ENCODE measurements at regions not wholly inside any gene's neighbourhood (a gene's known extent, or its start where the extent isn't known, plus 50 kb on each side); places are given as distances from the start of the nearest gene placed in this dataset.
A peak's percentile ranks its signal among the peaks of the same experiment; 100 is the strongest.
"Not testable (repeated sequence)": the region's sequence is repeated elsewhere in the genome, so short reads cannot be mapped to it uniquely, and the experiment has no call there.

DNA sequence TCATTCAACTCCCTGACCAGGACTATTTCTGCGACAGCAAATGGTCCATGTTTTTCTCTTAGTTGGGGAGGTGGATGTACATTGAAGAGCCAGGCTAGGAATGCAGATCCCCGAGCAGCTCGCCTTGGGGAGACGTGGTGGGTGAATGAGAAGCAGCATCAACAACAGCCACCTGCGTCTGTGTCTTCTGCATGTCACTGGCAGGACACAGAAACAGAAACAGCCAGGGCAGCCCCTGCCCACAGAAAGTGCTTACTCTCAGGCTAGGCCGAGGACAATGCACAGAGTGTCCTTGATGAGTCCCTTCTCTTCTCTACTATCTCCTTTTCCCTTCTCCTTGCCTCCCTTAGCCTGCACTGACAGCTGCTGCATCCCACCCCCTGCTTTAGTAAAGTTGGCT is 541.9 kb upstream of the CADM1 start:
- DNase-seq (ENCODE audit: low spot score), result no peak

DNA sequence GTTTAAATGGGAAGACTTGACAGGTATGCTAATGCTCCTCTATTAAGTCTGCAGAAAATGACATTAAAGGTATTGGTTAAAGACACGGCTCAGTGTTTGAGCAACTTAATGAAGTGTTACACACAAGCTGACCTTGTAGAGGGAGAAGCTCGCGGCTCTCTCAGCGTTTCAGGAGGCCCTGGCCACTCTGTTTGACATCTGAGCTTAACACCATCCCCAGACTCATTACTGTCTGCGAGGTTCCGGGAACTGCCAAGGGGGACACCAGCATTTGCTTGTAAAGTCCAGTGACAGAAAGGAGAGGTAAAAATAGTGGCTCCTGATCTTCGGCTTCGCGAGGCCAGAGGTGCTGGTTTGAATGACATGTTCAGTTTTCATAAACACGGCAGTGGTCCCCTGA is 540.7 kb upstream of the CADM1 start:
- no peak for DNase-seq (ENCODE audit: low spot score)

- DNase-seq (ENCODE audit: low spot score), result no peak
Measured at GRCh38 chr11:116044520-116044919, 540.3 kb upstream of the CADM1 start.

DNA sequence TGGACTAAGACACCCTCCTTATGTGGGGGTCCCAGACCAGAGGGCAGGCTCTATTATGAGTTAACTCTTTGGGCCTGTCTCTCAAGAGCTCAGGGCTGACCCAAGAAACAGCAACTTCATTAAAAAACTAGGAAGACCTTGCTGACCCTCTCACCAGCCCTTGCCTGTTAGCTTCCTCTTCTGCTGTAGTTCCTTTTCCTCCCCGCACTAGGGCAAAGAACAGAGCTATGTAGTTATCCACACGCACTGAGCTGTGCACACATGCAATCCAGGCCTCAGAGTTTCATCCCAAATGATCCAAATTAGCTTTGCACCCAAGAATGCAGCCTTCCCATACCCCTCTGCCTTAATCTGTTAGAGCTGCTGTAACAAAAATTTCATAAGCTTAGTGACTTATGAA is 539.6 kb upstream of the CADM1 start:
- no peak for DNase-seq (ENCODE audit: low spot score)

DNA sequence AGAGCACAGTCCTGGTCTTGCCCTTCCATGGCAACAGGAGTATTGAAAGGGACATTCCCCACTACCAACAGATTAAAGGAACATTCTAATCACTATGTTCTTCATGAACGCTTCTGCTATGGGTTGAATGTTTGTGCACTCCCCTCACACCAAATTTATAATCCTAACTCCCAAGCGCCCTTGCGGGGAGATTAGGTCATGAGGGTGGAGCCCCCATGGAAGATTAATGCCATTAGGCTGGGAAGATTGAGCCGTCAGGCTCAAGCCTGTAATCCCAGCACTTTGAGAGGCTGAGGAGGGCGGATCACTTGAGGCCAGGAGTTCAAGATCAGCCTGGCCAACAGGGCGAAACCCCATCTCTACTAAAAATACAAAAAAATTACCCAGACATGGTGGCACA is 538.8 kb upstream of the CADM1 start:
- DNase-seq (ENCODE audit: low spot score), result not testable (repeated sequence)

DNA sequence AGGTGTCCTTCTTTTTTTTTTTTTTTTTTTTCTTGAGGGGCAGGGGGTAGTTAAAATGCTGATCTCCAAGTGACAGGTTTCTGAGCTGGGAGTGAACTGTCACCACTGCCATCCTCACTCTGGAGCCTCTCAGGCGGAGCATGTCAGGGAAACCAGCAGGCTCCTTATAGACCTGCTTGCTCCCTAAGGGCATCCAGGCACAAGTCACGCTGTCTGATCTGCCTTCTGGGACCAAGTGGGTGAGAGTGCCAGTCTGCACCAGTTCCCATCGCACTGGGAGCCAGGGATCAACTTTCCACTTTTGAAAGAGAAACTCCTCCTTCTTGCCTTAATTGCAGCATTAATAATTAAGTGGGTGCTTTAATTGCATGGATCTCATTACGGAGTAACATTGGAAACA is 537.9 kb upstream of the CADM1 start:
- DNase-seq (ENCODE audit: low spot score), result no peak

DNA sequence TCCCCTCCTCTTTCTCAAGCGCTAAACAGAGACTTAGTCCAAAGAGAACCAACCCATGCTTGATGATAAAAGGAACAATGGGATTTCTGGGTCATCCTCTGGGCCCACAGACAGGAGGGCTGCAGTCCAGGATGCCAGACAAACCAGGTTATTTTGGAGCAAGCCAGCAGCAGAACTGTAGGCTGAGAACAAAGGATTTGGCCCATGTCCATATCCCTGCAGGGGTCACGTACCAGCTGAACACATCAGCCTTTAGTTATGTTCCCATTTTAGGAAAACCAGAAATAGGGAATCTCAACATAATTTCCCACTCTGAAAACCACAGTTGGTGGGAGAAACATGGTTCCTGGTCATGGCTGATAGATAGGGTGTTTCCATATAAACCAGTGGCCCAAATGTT is 533.6 kb upstream of the CADM1 start:
- no peak for DNase-seq (ENCODE audit: low spot score)

- DNase-seq (ENCODE audit: low spot score), result no peak
Measured at GRCh38 chr11:116035977-116036376, 531.8 kb upstream of the CADM1 start.

DNA sequence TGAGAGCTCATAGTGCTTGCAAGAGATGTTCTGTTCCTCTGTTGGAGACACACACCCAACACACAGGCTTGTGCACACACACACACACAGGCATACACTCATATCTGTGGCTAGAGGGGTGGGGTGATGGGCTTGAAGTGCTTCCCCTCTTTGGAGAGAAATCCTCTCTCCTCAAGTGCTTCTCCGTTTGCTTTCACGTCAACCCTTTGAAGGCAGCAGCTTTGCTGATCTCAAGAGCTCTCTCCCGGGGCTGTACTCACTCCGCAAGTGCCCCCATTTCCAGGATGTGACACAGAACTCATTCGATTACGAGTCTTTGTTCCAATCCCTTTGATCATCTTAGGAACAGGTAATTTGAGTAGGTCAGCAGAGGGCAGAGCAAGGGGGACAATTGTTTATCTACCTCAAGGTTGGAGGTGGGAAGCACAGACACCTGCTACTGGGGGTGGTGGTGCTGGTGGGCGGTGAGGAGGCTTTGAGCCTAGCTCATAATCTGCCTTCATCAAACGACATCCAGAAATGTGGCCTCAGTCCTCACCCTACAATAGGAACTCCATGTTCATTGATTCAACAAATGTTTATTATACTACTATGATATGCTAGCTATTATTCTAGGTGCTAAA is 529.8 kb upstream of the CADM1 start:
- no peak for DNase-seq (ENCODE audit: low spot score)

DNA sequence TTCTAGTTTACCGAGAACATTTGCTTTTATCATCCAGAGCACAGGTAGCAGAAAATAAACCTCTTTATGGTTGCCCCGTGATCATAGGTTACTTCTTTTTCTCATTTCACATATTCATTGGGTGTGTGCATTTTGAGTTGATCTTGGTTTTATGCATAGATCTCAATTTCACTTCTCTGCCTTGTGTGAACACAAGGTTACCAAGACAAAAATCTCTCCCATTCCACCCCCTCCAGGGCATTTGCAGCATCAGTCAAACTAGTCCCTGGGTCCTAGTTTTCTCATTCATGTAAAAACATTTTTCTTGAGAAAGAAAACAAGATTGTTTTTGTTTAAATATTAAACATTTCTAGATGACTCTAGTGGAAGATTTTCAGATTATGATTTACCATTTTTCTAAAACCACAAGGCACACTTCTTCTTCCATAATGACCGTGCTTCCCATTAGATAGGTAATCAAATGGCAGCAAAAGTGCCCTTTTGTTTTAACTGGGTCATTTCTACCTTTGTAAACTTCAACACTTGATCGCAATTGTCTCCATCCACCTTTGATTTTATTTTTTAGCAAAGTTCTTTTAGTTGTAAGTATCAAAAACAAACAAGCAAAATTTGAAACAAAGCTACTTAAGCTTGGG is 526.6 kb upstream of the CADM1 start:
- DNase-seq (ENCODE audit: low spot score), result no peak

DNA sequence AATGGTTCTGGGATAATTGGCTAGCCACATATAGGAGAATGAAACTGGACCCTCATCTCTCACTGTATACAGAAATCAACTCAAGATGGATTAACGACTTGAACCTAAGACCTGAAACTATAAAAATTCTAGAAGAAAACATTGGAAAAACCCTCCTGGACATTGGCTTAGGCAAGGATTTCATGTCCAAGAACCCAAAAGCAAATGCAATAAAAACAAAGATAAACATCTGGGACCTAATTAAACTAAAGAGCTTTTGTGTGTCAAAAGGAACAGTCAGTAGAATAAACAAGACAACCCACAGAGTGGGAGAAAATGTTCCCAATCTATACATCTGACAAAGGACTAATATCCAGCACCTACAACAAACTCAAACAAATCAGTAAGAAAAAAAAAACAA is 524.3 kb upstream of the CADM1 start:
- DNase-seq (ENCODE audit: low spot score), result not testable (repeated sequence)

GRCh38 chr11:115999437-115999836 is 495.2 kb upstream of the CADM1 start:
- no peak for DNase-seq (ENCODE audit: low spot score)

DNA sequence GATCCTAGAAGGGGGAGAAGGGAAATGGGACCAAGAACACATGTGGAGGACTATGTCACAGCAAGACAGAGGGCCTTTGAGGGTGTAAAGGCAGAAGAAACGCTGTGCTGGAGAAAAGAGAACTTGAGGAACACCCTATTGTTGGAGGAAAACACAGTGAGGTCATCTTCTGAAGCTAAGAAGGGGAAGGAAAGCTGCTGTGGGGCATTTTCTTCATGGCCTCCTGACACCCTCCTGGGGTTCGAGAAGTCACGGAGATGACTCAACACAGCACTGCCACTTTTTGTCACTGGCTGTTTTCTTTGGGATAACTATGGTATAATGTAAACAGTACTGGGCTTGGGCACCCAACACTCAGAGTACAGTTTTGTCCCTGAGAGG is 492.6 kb upstream of the CADM1 start:
- no peak for DNase-seq (ENCODE audit: low spot score)

- no peak for DNase-seq (ENCODE audit: low spot score)
Measured at GRCh38 chr11:115996125-115996807, 492.1 kb upstream of the CADM1 start.

DNA sequence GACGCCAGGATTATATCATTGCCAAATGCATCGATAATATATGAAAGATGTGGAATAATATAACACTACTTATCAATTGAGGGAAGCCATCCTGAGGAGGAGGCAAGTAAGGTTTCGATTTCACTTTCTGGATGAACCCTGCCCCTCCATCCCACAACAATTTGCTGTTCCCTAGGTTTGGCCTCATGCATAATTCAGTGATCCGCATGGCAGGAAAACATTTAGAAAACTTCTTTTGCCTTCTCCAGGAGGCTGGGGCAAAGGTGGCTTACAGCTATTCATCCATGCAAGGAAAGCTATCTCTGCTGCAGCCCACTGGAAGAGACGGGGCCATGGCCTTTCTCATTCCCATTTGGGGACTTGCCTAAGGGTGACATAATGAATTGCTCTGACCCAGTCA is 489.4 kb upstream of the CADM1 start:
- no peak for DNase-seq (ENCODE audit: low spot score)

DNA sequence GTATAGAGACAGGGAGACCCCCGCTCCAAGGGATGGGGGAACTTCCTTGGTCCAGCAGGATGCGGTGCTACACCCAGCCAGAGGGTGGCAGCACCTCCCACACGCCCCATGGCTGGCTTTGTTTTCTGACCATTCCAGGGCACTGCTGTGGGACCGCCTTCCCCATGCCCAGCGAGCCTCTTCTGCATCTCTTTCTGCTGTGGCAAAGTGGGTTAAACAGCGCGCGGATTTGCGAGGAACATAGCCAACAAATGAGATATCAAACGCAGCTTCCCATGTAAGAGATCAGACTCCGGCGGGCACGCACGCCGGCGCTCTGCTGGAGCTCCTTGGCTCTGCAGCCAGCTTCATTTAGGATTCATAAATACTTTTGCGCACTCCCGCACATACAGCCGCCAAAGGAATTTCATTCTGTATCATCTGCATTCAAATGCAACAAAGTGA is 485.8 kb upstream of the CADM1 start:
- peak; percentile 35 for DNase-seq (ENCODE audit: low spot score)

GRCh38 chr11:115985896-115986295 is 481.7 kb upstream of the CADM1 start:
- no peak for DNase-seq (ENCODE audit: low spot score)

DNA sequence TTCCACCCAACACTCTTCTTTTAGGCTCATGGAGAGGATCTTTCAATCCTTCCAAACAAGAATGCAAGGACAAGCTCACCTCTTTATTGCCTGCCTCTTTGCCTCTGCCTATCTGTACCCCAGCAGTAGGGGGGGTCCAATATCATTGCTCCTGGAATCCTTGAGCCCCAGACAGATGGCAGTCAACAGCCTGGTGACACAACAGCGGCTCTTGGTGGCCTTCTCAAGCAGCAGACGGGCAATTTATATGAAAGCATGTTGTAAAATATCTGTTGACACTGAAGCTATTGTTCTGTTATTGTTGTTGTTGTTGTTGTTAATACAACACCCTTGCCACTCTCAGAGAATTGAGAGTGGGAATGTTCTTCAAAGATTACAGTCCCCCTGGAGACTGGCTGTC is 480.0 kb upstream of the CADM1 start:
- no peak for DNase-seq (ENCODE audit: low spot score)

- no peak for DNase-seq (ENCODE audit: low spot score)
Measured at GRCh38 chr11:115982666-115983065, 478.5 kb upstream of the CADM1 start.

DNA sequence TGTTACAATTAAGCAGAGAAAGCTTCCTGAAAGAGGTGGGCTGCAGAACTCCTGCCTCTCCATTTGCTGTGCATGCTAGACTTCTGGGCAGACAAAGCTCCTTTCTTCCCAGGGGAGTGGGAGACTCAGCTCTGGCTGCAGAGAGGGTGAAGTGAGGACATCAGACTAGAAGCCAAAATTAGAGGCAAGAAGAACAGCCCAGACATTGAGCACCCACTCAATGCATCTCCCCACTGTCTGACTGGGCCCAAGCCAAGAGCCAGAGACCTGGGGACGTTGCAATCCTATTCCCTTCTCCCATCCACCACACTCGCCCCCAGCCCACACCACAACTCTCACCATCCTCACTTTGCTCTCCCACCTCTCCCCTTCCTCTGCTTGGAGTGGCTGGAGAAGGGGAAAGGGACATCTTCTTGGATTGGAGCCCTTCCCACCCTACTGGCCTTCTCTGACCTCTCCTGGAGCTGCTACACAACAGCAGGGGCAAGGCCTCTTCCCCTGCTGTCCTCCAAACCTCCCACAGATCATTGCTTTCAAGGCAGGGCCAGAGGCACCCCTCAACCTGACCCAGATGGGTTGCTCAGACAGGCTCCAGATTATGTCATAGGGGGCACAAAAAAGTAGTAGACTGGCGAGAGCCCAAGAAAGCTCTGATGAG is 477.7 kb upstream of the CADM1 start:
- no peak for DNase-seq (ENCODE audit: low spot score)

GRCh38 chr11:115981104-115981481 is 476.9 kb upstream of the CADM1 start:
- no peak for DNase-seq (ENCODE audit: low spot score)

GRCh38 chr11:115980337-115981103 is 476.3 kb upstream of the CADM1 start:
- no peak for DNase-seq (ENCODE audit: low spot score)

All from Ammon's horn (tissue), 1 donor.